ENCODE measurements at regions not wholly inside any gene's neighbourhood (a gene's known extent, or its start where the extent isn't known, plus 50 kb on each side); places are given as distances from the start of the nearest gene placed in this dataset.

- TF ChIP-seq CTCF (IDR thresholded peaks at IDR 0.05), result no peak
- no peak for TF ChIP-seq POLR2A (IDR thresholded peaks at IDR 0.05)
Observed at GRCh38 chr20:40457404-40457803, 231.6 kb downstream of the MAFB start.
